ENCODE measurements at regions not wholly inside any gene's neighbourhood (a gene's known extent, or its start where the extent isn't known, plus 50 kb on each side); places are given as distances from the start of the nearest gene placed in this dataset.

- TF ChIP-seq EZH2phosphoT487 (IDR thresholded peaks at IDR 0.05) (no peak), CTCF (IDR thresholded peaks at IDR 0.05) (no peak)
Observed at GRCh38 chr2:122681626-122682025, 926.2 kb downstream of the TSN start.

Measured in neural progenitor cell (in vitro differentiated cells).